PFSK-1 (cell line): ENCODE measurements at regions not wholly inside any gene's neighbourhood (a gene's known extent, or its start where the extent isn't known, plus 50 kb on each side); places are given as distances from the start of the nearest gene placed in this dataset.

Experiments
- FOXP2 ChIP-seq: optimal IDR thresholded peaks from 2 replicates; pipeline ENCODE3; 2011; ENCODE audit warnings: borderline replicate concordance, control low read depth, inconsistent platforms; ENCODE audit not compliant: insufficient read depth; ENCODE audit errors: extremely low read length, extremely low read depth
- POLR2AphosphoS5 ChIP-seq: IDR thresholded peaks from 2 replicates; pipeline ENCODE4 v1.6.1; 2012; ENCODE audit warnings: low read depth, mild to moderate bottlenecking, control low read depth, low read length, moderate library complexity
- REST ChIP-seq, 2 experiments: IDR thresholded peaks; 2 replicates each; pipeline versions ENCODE4 v1.6.1 to v1.8.0; 2011 to 2012; ENCODE audit warnings: low read depth in 2 of 2, low read length in 2 of 2, control low read depth in 1 of 2, inconsistent platforms in 1 of 2, mild to moderate bottlenecking in 1 of 2, moderate library complexity in 1 of 2; ENCODE audit not compliant: insufficient read depth in 1 of 2
- SIN3A ChIP-seq: IDR thresholded peaks from 2 replicates; pipeline ENCODE4 v1.6.1; 2012; ENCODE audit warnings: mild to moderate bottlenecking, low read length, moderate library complexity, borderline replicate concordance; ENCODE audit not compliant: insufficient read depth
- TAF1 ChIP-seq: IDR thresholded peaks from 2 replicates; pipeline ENCODE4 v1.6.1; 2012; ENCODE audit warnings: low read length, control low read depth, borderline replicate concordance; ENCODE audit not compliant: insufficient read depth

- no peak for TF ChIP-seq POLR2AphosphoS5
- no peak for TF ChIP-seq SIN3A
Observed at GRCh38 chr2:13667415-13667757, 950.6 kb downstream of the TRIB2 start.

DNA sequence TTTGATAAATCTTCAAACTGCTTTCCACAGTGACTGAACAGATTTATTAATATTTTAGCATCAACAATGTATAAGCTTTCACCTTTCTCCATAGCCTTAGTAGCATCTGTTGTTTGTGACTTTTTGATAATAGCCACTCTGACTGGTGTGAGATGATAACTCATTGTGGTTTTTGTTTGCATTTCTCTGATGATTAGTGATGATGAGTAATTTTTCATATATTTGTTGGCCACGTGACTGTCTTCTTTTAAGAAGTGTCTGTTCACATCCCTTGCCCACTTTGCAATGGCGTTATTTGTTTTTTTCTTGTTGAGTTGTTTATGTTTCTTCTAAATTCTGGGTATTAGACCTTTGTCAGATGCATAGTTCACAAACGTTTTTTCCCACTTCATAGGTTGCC lies 952.9 kb downstream of the TRIB2 start:
- TF ChIP-seq TAF1 (no peak), FOXP2 (no peak), POLR2AphosphoS5 (no peak), REST (IDR thresholded peaks at IDR 0.05; ENCODE audit: insufficient read depth in 1 of 2, low read depth in 2 of 2, low read length in 2 of 2) (no peak), SIN3A (no peak)

- TF ChIP-seq POLR2AphosphoS5: no peak
- TF ChIP-seq REST (IDR thresholded peaks at IDR 0.05; ENCODE audit: insufficient read depth in 1 of 2, low read depth in 2 of 2, low read length in 2 of 2): no peak
- TF ChIP-seq SIN3A: no peak
Observed at GRCh38 chr2:13676269-13676668, 956.2 kb upstream of the LRATD1 start.

DNA sequence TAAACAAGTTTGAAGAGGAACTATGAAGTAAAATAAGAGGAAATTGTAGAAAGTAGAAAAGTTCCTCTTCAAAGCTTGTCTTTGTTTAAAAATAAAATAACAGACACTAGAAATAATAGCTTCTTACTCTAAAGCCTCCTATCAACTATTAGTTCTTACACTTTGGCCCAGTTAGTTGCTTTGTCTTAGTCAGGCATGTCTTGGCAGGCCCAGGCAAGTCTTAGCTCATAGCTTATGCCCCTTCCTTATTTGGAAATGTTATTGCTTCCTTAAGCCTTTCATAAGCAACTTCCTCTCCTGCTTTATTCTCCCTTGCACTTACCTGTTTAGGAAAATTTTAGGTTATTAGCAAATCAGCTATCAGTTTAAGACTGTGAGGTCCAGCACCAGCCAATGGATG lies 950.6 kb upstream of the LRATD1 start:
- TF ChIP-seq TAF1: no peak
- TF ChIP-seq FOXP2: no peak
- TF ChIP-seq SIN3A: no peak
- no peak for TF ChIP-seq POLR2AphosphoS5
- no peak for TF ChIP-seq REST (IDR thresholded peaks at IDR 0.05; ENCODE audit: insufficient read depth in 1 of 2, low read depth in 2 of 2, low read length in 2 of 2)

GRCh38 chr2:13682540-13683272 lies 949.8 kb upstream of the LRATD1 start:
- no peak for TF ChIP-seq REST (IDR thresholded peaks at IDR 0.05; ENCODE audit: insufficient read depth in 1 of 2, low read depth in 2 of 2, low read length in 2 of 2)
- no peak for TF ChIP-seq SIN3A
- TF ChIP-seq TAF1: no peak
- TF ChIP-seq FOXP2: no peak
- no peak for TF ChIP-seq POLR2AphosphoS5
